NOMO-1 treated with dmso at 0.1 percent for 144 hours (cell line): ENCODE measurements at regions not wholly inside any gene's neighbourhood (a gene's known extent, or its start where the extent isn't known, plus 50 kb on each side); places are given as distances from the start of the nearest gene placed in this dataset.

ENCODE experiments used
- DNase-seq: peaks from one replicate; lab custom pipeline; 2025; ENCODE audit not compliant: unreplicated experiment; lab: John Stamatoyannopoulos, UW

DNA sequence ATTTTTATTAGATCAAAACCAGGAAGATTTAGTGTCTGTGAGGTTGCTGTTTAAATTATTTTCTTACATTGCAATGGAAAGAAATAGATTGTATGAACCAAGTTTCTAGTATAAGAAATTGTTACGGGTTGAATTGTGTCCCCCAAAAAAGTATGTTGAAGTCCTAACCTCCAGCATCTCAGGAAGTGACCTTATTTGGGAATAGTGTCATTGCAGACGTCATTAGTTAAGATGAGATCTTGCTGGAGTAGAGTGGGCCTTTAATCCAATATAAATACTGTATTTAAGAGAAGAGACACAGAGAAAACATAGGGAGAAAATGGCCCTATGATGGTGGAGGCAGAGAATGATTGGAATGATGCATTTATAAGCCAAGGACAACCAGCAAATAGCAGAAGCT is 188.7 kb upstream of the SAMSN1 start:
- DNase-seq: no peak

GRCh38 chr21:14734191-14734590 is 188.1 kb upstream of the SAMSN1 start:
- peak; percentile 63 for DNase-seq

DNA sequence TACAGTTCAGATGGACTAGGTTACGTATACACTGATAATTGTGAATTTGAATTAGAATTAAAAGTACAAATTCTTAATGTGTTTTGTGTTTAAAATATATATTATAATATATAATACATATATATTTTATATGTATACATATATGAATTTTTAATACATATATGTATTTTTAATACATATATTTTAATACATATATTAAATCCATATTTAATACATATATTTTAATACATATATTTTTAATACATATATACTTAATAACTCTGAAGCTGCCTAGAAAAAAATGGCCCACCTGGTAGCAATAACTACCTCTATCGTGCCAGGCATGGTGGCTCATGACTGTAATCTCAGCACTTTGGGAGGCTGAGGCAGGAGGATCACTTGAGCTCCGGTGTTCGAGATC is 179.1 kb upstream of the SAMSN1 start:
- DNase-seq: no peak

GRCh38 chr21:14722841-14723483 is 176.8 kb upstream of the SAMSN1 start:
- DNase-seq: no peak

GRCh38 chr21:14720237-14720636 is 174.1 kb upstream of the SAMSN1 start:
- no peak for DNase-seq

DNA sequence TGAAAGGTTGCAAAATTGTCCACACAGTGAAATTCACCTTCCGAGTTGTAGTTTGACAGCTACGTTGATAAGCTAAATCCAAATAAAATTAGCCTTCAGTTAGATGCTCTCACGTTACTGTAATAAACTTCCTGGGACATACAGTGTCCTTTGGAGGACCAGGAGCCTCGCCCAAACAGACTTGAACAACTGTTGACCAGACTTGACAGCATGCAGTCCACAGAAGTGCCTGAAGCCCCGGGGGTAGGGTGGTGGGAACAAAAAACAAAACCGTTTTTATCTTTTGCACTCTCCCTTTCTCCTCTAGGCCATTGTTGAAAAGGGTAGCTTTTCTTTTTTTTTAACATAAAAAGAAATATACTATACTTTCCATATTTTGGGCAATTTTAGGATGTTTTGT is 172.8 kb upstream of the SAMSN1 start:
- DNase-seq: no peak

- DNase-seq: no peak
Observed at GRCh38 chr21:14716761-14717396, 170.8 kb upstream of the SAMSN1 start.

GRCh38 chr21:14713109-14713508 is 167.0 kb upstream of the SAMSN1 start:
- no peak for DNase-seq

GRCh38 chr21:14712121-14712715 is 166.1 kb upstream of the SAMSN1 start:
- no peak for DNase-seq

GRCh38 chr21:14711287-14711686 is 165.2 kb upstream of the SAMSN1 start:
- DNase-seq: no peak

GRCh38 chr21:14707511-14708020 is 161.5 kb upstream of the SAMSN1 start:
- no peak for DNase-seq

GRCh38 chr21:14706712-14707510 is 160.8 kb upstream of the SAMSN1 start:
- DNase-seq: no peak

DNA sequence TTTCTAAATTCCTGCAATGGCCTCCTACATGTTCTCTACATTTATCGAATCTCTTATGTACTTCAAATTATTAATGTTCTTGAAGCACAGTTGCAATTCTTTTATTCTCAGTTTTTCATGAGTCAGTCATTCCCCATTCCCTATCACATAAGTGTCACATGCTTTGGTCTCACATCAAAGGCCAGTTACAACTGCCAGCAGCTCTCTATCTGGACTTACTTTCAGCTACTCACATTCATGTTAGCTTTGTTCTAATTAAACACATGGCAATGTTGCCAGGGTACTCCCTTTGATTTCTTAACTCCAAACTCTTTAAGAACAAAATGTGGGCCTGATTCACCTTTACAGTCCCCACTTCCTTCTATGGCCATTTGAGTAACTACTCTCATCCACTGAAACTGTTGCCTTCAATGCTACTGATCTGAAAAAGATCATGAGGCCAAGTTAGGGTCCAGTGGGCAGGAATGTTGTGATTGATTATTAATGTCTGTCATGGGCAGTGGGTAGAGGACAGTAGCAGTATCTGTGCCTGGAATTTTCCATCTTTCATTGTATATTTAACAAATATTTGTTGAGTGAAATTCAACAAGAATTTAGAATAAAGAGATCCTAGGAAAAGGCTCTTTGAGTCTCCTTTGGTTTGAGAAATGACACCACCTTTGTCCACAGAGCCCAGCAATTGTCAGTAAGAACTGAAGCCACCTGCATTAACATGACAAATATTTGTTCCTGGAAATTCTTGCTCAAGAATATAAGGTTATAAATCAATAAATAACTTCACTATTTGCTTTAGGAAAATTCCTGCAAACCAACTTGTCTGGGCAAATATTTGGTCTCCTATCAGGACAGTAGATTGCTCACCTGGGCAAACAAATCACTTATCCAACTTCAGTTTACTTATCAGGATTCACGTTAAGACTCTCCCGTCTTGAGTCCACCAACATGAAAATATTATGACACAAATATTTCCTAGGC is 153.6 kb upstream of the SAMSN1 start:
- no peak for DNase-seq

DNA sequence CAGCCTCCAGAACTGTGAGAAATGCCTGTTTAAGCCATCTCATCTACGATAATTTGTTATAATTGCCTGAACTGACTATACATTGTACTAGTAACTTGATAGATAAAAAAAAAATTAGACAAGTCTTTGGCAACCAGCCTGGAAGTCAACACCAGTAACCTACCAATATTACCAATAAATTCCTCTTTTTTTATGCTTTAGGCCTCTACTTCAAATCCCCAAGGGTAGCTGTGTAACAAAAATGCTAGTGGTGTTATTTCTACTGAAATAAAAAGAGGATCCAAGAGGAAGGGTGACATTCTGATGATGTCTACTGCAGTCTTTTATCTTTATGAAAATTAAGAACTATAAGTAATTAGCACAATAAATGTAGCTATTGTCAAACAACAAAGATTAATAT is 151.7 kb upstream of the SAMSN1 start:
- no peak for DNase-seq

DNA sequence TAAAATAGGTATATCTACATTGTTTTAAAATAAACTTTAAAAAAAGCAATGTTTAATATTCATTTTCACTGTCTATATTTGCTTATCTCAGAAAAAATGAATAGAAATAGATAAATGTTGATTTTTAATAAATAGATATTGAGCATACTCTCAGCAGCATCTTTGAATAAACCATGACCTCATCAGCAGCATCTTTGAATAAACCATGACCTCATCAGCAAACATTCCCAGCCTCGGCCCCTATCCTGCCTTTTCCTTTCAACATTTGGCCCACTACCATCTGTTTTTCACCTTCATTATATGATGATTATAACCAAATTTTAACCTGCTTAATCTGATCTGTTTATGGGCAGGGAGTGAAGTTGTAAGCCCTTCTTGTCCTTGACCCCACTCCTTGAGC is 148.7 kb upstream of the SAMSN1 start:
- no peak for DNase-seq

DNA sequence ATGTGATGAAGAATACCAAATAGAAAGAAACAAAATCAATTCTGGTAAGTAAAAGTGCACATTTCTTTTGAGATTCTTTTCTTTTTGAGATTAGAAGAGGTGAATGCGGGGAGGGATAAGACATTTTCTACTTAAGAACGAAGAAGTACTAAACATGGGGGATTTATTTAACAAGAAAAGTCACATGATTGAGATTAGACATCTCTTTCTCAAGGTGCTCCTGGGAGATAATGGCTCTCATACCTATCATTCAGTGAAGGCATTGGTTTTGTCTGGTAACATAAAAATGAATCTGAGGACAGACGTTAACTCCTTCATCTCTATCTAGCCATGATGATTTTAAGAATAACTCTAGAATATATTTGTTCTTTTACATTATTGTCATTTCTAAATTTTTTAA is 147.9 kb upstream of the SAMSN1 start:
- DNase-seq: no peak

- DNase-seq: no peak
Observed at GRCh38 chr21:14691914-14692313, 145.8 kb upstream of the SAMSN1 start.

DNA sequence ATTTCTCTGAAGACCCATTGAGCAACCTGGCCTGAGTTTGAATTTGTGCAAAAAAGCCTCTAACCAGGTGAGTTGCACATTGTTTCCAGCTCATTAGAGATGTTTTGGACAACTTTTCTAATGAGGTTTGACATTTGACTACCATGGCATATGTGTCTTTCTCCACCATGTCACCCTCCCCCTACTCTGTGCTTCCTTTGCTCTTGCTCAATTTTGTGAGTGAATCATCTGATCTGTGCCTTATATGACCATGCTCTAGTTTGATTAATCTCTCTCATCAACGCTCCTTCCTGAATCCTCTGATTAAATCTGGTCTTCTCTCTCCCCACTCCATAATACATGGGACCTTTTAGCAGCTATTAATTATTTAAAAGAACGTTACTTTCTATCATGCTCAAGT is 144.8 kb upstream of the SAMSN1 start:
- DNase-seq: peak; percentile 54

DNA sequence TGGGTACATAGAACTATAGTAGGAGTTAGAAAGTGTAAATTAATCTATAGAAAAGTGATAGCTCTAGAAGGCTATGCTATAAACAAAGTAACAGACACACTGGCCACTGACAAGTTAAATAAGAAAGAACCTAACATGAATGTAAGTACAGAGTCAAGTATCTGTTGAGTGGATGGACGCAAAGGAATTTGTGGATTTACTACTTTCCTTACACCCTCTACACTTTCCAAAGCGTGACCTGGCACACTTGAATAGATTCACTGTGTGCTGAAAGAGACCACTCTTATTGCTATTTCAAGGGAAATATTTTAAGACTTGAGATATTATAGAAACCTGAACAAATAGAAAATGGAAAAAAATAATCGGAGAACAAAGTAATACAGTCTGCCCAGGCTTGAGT is 142.8 kb upstream of the SAMSN1 start:
- DNase-seq: no peak

- DNase-seq: no peak
Observed at GRCh38 chr21:14688412-14688811, 142.3 kb upstream of the SAMSN1 start.

- DNase-seq: peak; percentile 88
Observed at GRCh38 chr21:14687268-14687625, 141.1 kb upstream of the SAMSN1 start.
